Uterus (tissue), 2 donors: ENCODE measurements at regions not wholly inside any gene's neighbourhood (a gene's known extent, or its start where the extent isn't known, plus 50 kb on each side); places are given as distances from the start of the nearest gene placed in this dataset.

Experiments used
- POLR2A ChIP-seq, 2 donors: fragments of 450-650 bp; IDR thresholded peaks; one replicate each; pipeline ENCODE4 v1.6.1; 2016; ENCODE audit warnings: antibody characterized with exemption in 2 of 2, mild to moderate bottlenecking in 1 of 2, moderate library complexity in 1 of 2
- TF ChIP-seq, protein P1 (sequence below), 4 experiments: fragments of 200-600 bp in 2 of 4; fragments of 450-650 bp in 2 of 4; sonication (generic) in 2 of 4; IDR thresholded peaks; one replicate each; pipeline ENCODE4 v1.5.1; 2016 to 2019; ENCODE audit warnings: antibody characterized with exemption in 4 of 4, mild to moderate bottlenecking in 2 of 4, moderate library complexity in 1 of 4

DNA sequence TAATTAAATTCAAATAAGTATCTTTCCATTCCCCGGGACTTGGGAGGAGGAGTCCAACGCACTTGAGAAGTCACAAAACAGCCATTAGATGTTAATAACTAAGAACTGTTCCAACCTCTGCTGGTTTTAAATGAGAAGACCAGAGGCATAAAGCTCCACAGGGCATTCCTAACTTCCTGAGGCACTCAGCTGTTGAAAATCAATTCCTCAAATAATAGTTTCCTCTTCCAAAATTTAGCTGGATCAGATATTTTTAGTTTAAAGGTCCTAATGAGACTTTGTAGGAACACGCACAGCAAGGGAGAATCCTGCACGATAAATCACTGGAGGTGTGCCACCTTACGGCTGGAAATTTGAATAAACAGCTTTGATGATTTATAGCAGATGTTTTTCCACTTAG is 504.3 kb upstream of the ZFP42 start:
- TF ChIP-seq, protein P1, sequence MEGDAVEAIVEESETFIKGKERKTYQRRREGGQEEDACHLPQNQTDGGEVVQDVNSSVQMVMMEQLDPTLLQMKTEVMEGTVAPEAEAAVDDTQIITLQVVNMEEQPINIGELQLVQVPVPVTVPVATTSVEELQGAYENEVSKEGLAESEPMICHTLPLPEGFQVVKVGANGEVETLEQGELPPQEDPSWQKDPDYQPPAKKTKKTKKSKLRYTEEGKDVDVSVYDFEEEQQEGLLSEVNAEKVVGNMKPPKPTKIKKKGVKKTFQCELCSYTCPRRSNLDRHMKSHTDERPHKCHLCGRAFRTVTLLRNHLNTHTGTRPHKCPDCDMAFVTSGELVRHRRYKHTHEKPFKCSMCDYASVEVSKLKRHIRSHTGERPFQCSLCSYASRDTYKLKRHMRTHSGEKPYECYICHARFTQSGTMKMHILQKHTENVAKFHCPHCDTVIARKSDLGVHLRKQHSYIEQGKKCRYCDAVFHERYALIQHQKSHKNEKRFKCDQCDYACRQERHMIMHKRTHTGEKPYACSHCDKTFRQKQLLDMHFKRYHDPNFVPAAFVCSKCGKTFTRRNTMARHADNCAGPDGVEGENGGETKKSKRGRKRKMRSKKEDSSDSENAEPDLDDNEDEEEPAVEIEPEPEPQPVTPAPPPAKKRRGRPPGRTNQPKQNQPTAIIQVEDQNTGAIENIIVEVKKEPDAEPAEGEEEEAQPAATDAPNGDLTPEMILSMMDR (IDR thresholded peaks at IDR 0.05) = no peak
- no peak for TF ChIP-seq POLR2A (IDR thresholded peaks at IDR 0.05)
